ENCODE measurements at regions not wholly inside any gene's neighbourhood (a gene's known extent, or its start where the extent isn't known, plus 50 kb on each side); places are given as distances from the start of the nearest gene placed in this dataset.

DNA sequence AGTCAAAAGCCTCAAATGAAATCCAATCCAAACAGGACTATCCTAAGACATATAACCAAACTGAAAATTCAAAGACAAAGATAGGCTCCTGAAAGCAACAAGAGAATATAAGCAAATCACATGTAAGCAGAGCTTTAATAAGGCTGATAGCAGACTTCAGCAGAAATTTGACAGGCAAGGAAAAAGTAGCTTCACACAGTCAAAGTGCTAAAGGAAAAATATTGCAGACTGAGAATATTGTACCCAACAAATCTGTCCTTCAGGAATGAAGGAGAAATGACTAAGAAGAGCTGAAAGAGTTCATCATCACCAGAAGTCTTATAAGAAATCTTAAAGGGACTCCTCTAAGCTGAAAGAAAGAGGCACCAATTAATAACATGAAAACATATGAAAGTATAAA lies 150.0 kb downstream of the EVA1A start:
- TF ChIP-seq, protein P1, sequence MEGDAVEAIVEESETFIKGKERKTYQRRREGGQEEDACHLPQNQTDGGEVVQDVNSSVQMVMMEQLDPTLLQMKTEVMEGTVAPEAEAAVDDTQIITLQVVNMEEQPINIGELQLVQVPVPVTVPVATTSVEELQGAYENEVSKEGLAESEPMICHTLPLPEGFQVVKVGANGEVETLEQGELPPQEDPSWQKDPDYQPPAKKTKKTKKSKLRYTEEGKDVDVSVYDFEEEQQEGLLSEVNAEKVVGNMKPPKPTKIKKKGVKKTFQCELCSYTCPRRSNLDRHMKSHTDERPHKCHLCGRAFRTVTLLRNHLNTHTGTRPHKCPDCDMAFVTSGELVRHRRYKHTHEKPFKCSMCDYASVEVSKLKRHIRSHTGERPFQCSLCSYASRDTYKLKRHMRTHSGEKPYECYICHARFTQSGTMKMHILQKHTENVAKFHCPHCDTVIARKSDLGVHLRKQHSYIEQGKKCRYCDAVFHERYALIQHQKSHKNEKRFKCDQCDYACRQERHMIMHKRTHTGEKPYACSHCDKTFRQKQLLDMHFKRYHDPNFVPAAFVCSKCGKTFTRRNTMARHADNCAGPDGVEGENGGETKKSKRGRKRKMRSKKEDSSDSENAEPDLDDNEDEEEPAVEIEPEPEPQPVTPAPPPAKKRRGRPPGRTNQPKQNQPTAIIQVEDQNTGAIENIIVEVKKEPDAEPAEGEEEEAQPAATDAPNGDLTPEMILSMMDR (IDR thresholded peaks at IDR 0.05) = no peak
- no peak for TF ChIP-seq POLR2A (IDR thresholded peaks at IDR 0.05)
